Fibroblast of mammary gland (primary cell): ENCODE measurements at regions not wholly inside any gene's neighbourhood (a gene's known extent, or its start where the extent isn't known, plus 50 kb on each side); places are given as distances from the start of the nearest gene placed in this dataset.
"Not testable (repeated sequence)": the region's sequence is repeated elsewhere in the genome, so short reads cannot be mapped to it uniquely, and the experiment has no call there.

Source experiments
- DNase-seq: peaks from one replicate; pipeline ENCODE4 v3.0.0-alpha.2; 2010; ENCODE audit warnings: low read depth
- H3K4me3 ChIP-seq: 2 replicates; pipeline ENCODE4 v1.5.1; 2011; ENCODE audit warnings: low read depth, mild to moderate bottlenecking, low read length, moderate library complexity; ENCODE audit not compliant: control insufficient read depth
- TF ChIP-seq, protein P1 (sequence below): conservative IDR thresholded peaks from 2 replicates; pipeline ENCODE4 v1.5.1; 2011; ENCODE audit warnings: low read depth, low read length, inconsistent platforms; ENCODE audit not compliant: control insufficient read depth, insufficient read depth

DNA sequence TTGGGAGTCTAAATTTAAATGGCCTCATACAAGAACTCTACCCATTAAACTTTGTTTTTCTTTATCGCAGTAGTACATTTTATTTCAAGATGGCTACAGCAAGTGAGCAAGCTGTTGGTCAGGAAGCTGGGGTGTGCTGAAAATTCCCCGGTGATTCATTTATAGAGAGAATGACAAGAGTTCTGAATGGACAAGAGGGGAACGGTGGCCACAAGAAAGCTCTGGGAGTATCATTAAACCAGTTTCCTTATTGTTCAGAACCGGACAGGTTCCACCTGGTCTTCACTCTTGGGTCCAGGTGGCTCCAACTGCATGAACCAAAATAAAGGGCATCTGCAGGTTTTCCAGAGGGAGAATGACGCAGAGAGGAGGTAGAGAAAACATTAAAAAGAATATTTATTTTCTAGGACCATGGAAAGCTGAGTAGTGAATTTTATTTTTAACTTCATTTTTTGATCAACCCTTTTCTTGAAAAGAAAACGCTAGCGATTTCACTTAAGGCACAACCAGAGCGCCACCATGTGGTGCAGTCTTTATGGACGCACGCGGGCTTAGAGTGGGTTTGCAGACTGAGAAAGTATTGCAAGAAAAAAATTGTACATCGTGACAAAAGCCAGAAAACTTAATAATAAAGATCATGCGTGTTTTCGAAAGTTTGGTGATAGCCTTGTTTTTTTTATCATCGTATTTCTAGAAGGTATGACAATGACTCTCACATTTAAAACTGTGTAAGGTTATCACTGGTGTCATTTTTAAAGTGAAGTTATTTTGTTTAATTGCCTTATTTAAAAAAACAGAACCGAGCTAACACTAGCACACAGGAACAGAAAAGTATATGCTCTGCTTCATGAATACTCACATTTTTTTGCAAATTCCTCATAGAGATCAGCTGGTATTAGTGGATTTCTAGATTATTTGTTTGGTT is 97.9 kb upstream of the NOL4 start:
- TF ChIP-seq, protein P1, sequence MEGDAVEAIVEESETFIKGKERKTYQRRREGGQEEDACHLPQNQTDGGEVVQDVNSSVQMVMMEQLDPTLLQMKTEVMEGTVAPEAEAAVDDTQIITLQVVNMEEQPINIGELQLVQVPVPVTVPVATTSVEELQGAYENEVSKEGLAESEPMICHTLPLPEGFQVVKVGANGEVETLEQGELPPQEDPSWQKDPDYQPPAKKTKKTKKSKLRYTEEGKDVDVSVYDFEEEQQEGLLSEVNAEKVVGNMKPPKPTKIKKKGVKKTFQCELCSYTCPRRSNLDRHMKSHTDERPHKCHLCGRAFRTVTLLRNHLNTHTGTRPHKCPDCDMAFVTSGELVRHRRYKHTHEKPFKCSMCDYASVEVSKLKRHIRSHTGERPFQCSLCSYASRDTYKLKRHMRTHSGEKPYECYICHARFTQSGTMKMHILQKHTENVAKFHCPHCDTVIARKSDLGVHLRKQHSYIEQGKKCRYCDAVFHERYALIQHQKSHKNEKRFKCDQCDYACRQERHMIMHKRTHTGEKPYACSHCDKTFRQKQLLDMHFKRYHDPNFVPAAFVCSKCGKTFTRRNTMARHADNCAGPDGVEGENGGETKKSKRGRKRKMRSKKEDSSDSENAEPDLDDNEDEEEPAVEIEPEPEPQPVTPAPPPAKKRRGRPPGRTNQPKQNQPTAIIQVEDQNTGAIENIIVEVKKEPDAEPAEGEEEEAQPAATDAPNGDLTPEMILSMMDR = peak; percentile 77
- H3K4me3 ChIP-seq = no peak overlapping the region
- DNase-seq = peak; percentile 66

DNA sequence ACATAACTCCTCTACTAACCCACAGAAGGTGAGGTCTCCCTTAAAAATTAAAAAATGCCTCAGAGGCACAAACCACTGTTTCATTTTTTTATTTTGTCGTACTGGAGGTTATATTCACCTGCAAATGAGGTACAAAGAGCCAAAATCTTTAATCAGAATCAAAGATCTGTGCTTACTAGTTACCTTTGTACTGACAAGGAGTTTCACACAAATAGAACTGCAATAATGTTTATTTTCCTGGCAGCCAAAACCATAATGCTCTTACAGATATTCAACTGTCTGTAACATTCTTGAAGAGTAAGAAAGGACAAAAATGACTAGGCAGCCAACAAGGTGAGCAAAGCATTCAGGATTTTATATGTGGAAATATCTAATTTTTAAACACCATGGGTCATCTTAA is 105.1 kb upstream of the NOL4 start:
- TF ChIP-seq, protein P1 = no peak
- no peak for DNase-seq
- H3K4me3 ChIP-seq = no peak overlapping the region

DNA sequence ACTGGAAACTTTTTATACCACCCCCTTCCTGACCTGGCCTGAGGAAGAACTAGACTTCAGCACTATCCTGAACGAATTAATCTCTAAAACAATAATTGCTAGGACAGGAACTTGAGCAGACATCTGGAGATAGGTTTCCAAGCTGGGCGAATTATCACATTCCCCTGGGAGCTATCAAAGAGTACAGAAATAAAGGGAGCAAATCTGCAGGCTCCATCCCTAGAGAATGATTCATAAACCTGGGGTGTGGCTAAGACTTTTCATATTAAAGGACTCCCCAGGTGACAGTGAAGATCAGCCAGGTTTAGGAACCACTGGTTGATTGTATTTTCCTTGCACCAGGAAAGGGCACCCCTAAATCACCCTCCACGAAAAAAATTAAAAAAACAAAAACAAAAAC is 105.6 kb upstream of the NOL4 start:
- DNase-seq = no peak

DNA sequence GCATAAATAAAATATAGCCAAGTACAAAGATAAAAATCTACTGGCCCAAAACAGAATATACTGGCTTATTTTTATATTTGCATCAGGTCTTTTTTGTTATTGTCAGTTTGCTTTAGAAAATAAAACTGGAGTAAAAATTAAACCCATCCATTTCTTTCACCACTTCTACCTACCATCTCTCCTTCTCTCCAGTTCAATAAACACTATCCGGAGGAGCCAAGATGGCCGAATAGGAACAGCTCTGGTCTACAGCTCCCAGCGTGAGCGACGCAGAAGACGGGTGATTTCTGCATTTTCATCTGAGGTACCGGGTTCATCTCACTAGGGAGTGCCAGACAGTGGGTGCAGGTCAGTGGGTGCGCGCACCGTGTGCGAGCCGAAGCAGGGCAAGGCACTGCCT is 106.2 kb upstream of the NOL4 start:
- H3K4me3 ChIP-seq, DNase-seq: not testable (repeated sequence)

More for the DNA sequence above, 105.6 kb upstream of the NOL4 start:
- TF ChIP-seq, protein P1 = no peak
- no peak overlapping the region for H3K4me3 ChIP-seq

DNA sequence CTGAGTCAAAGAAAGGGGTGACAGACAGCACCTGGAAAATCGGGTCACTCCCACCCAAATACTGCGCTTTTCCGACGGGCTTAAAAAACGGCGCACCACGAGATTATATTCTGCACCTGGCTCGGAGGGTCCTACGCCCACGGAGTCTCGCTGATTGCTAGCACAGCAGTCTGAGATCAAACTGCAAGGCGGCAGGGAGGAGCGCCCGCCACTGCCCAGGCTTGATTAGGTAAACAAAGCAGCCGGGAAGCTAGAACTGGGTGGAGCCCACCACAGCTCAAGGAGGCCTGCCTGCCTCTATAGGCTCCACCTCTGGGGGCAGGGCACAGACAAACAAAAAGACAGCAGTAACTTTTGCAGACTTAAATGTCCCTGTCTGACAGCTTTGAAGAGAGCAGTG is 106.6 kb upstream of the NOL4 start:
- not testable (repeated sequence) for H3K4me3 ChIP-seq, DNase-seq

DNA sequence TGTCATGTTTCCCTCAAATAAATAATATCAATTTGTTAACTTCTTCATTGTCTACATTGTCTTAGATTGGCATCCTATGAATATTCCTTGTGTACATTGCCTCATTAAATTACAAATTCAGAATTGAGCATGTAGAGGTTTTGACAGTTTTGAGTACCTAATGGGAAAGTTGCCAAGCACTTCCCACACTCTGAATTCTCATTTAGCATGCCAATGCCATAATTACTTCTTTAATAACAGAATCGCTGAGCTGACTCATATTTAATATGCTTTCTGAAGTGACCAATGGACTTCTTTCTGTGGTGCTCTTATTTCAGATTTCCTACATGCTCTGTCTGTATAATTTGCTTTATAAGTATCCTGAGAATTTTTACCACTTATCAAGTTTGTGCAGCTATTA is 114.4 kb upstream of the NOL4 start:
- TF ChIP-seq, protein P1 = no peak
- H3K4me3 ChIP-seq = no peak overlapping the region
- DNase-seq = no peak

DNA sequence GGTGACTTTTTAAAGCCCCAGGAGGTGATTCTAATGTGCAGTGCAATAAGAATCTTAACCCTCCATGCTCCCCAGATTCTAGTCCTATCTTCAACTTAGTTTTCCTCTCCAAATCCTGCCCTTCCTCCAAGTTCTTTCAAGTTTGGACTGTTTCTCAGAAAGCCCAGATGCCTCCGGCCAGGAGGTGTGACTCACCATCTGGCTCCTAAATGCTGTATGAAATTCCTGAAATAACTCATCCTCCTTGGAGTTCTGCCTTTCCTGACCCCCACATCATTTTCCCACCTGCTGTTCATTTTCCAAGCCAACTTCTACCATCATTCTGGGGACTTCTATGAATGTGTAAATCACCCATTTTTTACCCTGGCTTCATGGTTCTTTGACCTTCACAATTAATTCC is 118.2 kb upstream of the NOL4 start:
- H3K4me3 ChIP-seq = no peak overlapping the region
- peak; percentile 56 for DNase-seq
- TF ChIP-seq, protein P1 = no peak

DNA sequence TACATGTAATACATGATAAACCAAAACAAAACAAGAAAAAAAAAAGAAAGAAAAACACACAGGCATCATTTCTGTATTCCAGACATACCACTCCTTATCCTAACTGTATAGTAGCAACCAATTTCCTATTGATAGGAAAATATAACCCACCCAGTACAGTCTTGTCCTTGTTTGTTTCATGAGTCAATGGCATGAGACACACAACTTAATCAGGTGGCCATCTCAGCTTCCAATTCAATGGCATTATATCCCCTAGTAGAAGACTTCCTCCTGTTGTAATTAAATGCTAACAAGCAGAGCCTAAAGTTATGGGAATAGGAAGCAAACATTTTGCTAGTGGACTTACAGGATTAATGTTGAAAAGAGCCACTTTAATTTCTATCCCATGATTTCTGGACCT is 121.0 kb upstream of the NOL4 start:
- TF ChIP-seq, protein P1 = no peak
- no peak overlapping the region for H3K4me3 ChIP-seq
- DNase-seq = no peak
